Activated T-cell treated with anti-CD3 and anti-CD28 coated beads, Interleukin-2, amount 50 U/mL, for 1 hour (primary cell): ENCODE measurements at regions not wholly inside any gene's neighbourhood (a gene's known extent, or its start where the extent isn't known, plus 50 kb on each side); places are given as distances from the start of the nearest gene placed in this dataset.

ENCODE experiments used
- DNase-seq: peaks from one replicate; pipeline ENCODE4 v3.0.0-alpha.2; 2020

DNA sequence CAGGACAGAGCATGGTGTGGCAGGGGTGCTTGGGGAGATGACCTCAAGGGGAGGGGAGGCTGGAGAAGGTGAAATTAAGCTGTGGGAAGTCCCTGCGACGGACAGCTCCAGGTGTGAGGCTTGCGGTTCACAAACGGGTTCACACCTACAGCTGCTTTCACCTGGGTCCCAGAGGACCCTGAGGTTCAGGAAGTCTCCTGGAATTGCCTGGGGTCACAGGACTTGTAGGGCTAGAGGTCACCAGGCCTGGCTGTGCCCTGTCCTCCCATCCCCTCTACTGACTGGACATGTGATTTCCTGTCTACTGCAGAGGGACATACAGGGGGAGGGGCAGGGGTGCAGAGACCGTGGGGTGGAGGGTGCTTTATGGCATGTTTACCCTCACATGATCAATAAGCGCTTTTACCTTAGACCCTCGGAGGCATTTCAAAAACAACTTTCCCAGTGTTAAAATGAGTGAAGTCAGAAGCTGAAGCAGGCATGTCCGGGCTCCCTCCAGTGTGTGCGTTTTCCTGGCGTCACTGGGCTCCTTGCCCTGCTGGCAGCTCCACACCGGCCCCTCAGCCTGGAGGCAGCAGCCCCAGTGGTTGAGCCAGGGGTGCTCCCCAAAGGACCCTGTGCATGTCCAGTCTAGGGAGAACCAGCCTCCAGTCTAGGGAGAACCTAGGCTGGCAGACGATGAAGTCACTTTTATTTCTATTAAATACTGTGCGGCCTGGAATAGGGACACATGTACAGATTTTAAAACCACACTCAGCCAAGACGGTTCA lies 66.6 kb upstream of the IGFBP3 start:
- no peak for DNase-seq

DNA sequence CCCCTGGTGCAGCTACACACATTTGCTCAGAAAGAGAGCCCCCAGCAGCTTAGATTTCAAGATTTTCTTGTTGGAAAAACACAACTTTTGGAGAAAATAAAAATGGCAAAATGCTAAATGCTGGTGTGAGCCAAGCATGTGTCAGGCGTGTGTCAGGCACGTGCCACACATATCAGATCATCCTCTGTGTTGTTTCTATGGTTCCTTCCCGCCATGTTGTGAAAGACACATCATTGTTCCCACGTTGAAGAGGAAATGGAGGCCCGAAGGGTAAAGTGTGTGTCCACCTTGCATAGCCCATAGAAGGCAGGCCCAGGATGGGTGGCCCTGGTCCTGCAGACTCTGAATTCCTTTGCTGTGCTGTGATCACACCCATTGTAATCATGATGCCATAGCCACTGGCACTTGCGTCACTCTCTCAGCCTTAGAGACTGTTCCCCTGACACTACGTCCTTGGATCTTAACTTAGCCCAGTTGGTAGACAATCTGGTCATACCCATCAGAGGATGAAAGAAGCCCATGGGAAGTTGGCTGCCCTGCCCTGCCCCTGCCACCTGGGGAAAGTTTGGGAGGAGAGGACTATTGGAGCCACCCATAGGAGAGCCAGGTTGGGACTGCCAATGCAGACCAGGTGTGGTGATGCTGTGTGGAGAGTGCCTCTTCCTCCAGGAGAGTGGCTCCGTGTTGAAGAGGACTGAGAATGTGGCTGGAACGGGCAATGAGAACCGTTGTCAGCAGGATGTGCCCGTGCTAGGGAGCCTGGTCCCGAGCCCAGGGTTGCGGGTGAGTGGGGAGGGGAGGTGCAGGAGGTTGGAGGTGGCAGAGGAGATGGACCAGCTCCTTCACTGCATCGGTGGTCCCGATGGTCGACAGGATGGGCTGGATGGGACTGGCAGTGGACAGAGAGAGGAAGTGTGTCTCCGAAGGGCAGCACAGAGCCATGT lies 65.6 kb upstream of the IGFBP3 start:
- DNase-seq: no peak

DNA sequence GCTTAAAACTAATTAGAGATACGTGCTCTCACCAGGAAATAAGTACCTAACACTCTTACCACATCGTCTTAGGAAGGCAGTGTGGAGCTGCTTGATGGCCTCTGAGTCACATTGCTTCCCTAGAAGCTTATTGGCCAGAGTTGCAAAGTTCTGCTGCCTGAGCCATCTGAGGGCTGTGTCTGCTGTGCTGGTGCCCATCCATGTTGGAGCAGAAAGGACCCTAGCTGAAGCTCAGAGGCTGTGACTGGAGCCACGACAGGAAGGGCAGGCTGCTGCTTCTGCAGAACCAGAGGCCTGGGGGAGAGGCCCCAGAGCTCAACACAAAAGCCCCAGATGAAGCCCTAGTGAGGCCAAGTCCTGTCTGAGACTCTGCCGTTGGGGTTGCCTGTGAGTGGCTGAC lies 64.8 kb upstream of the IGFBP3 start:
- DNase-seq: no peak

DNA sequence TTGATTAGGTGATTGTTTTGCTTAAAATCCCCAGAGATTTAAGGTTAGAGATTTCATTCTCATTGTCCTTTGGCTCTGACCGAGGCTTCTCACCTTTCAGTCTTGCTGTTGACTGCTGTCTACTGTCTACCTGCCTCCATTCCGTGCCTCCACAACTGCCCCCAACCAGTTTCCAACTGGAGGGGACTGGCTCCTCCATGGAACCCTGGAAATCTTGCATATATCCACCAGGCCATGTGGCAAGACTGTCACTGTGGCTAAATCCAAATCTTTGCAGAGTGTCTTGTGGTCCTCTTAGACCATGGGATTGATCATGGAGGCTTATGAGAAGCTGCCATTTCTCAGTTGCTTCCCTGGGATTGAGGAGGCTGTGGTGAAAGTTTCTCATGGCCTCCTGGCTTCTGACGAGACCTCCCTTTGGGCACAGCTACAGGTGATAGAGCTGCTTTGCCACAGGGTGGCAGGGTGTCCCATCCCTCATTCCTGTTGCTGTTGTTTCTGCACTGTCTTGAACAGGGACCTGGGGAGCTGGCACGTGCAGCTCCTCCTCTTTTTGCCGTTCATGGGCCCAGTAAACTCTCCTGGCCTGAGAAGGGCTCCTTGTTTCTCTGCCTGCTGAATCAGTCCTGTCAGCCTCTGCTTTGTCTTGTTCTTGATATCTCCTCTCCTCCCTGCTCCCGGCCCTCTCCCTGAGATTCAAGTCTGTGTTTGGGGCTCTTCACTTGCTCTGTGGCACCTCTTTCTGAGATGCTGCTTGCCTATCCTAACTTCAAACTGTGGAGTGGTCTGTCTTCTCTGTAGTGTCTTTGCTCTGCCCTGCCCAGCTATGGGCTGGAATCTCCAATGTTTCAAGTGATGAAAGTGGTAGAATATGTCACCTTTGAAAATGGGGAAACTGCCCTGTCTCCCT lies 63.6 kb upstream of the IGFBP3 start:
- DNase-seq: no peak

DNA sequence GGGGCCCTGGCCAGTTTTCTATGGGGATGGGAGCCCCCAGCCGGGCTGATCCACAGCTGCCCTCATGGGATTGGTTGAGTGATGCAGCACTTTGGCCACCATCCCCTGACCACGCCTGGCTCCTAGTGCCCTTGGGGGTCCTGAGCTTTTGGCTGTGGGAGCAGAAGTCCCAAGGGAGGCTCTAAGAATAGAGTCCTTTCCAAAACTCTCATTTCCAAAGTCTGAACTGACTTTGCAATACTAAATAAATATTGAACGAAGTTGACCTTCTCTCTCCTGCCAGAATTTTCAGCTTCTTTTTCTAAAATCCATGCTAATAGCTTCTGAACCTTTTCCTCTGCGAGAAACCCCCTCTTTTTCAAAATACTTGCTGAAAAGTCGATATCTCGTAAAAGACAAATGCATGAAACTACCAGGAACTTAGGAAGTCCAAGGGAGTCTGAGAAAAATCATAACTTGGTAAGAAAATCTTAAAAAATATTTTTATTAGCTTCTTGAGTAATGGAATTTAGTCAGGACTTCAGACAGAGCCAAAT lies 62.7 kb upstream of the IGFBP3 start:
- no peak for DNase-seq

DNA sequence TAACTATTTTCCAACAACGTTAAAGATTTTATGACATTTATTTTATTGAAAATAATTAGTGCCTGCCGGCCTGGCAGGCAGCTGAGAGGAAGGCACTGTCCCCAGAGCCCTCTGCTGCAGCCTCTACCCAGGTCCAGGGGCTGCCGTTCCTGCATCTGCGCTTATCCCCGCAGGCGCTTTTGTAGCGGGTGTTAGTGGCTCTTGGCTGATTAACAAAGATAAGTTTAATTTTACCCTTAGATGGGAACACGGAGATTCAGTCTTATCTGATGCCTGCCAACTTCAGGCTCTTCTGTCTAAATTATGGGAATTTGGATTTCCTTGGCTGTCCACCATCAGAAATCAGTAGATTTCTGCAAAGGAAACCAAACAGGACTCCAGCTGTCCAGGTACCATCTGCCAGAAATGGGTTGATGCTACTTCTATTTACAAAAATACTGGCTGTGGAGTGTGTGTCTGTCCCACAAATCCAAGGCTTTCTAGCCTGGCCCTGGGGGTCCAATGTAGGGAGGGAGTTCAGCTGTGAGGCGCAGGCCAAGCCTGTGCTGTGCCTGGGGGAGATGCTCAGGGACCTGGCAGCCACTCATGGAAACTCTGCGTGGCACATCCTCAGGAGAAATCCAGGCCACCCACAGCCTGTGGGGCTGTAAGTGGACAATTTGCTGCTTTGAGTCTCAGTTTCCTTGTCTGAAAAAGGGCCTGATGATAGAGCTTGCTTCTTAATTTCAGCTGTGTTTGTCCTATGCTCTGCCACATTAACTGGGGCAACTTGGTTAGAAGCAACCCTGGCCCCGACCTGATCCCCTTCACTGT lies 62.0 kb upstream of the IGFBP3 start:
- DNase-seq: no peak

DNA sequence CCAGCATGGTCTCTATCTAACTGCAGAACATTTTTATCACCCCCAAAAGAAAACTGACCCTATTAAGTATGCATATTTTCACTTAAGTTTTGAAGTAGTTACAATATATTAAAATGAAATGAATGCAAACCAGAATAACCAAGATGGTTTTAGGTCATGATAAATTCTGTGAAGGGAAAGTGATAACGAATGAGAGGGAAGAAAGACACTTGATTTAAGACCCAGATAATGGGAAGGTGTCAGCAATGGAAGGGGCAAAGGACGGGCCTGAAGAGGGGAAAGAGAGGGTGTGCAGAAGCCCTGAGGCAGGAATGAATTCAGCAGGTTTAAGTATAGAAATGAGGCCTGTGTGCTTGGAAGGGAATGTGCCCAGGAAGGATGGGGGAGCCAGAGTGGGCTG lies 61.1 kb upstream of the IGFBP3 start:
- no peak for DNase-seq

DNA sequence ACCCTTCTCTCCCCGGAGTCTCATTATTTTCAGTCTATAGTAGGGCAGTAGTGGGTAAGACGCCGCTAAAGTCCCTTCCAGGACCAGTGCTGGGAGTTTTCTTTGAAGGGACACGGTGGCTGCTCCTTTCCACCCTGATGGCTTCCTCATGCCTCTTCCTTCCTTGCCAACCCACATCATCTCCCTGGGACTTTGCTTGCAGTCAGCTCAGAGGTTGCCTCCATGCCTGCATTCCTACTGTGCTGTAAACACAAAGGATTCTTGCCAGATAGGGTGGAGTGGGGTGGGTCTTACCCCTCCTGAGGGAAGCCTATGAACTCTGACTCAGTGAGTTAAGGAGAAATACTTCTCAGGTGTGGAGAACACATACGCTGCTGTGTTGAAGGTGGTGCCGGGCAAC lies 59.9 kb upstream of the IGFBP3 start:
- DNase-seq: no peak

DNA sequence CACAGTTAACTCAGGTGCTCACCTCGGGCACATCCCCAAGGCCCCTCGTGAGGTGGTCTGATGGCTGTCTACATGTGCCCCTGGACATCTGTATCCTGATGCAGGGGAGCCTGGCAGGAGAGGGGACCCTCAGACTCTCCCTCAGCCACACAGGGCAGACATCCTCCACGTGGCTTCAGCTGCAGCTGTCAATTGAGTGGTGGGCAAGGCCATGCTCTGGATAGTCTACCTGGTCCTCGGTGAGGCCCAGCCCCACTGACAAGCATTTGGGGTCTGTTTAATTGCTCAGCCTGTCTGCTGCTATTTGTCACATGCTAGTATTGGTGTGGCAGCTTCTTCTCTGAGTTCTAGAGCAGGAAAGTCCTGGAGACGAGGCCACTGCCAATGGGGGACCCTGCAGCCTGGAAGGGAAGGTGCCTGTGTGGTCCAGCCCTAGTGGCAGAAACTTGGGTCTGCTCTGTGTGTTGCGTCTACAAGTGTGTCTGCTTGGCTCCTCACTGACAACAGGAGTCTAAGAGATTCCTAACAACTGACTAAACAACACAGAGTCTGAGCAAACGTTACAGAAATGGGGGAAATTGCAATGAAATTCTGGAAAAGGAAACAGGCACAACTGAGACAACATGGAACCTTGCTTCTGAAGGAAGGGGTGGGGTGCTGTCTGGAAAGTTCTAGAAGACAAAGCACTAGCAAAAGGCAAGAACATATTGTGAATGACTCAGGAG lies 59.3 kb upstream of the IGFBP3 start:
- DNase-seq: no peak

DNA sequence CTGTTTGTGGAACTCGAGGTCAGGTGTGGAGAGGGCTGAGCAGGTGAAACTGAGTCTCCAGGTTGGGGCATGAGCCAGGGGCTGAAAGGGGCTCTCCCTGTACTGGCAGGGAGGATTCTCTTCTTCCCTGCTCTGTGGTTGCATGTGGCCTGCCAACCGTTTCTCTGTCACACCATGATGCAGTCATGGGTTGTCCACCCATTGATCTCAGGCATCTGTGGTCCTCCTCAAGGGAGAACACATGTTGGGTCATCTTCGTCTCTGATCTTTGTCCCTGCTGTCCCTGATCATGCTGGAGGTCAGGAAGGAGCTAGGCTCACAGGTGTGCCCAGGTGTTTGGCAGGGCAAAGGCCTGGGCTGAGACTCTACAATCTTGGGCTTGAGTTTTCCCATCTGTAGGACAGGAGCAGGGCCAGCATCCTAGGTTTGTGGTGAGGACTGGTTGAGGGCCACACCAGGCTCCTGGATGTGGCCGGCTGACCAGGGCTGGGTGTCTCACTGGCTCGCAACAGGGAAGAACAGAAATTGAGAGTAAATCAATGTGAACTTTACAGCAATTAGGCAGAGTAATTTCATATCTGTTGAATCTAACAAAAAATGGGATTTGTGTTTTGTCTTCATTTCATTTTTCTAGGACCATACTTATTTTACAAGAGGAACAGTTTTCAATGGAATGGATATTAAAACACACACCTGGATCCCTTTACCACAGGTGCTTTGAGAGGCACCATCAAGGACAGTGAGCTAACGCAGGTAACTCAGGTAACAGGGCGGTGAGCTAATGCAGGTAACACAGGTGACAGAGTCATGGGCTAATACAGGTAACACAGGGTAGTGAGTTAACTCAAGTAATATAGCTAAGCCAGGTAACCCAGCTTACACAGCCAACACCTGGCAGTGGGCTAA lies 58.5 kb upstream of the IGFBP3 start:
- DNase-seq: no peak

DNA sequence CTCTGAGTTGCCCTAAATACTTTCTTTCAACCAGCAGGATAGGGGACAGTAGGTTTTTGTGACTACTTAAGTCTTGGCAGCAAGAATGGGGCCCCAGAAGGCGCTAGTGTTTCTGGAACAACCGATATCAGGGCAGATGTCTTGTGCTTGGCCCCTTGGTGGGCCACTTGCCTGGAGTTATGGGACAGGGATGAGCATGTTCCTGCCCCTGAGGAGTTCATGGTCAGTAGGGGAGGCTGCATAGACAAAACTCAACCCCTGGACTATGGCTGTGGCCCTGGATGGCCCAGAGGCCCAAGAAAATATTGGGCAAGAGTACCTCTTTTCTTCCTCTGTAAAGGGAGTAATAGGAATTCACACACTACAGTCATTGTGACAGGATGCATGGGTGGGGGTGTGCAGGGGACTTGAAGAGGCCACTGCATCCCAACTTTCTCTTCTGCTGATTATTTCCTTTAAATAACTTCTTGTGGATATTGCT lies 57.7 kb upstream of the IGFBP3 start:
- no peak for DNase-seq

DNA sequence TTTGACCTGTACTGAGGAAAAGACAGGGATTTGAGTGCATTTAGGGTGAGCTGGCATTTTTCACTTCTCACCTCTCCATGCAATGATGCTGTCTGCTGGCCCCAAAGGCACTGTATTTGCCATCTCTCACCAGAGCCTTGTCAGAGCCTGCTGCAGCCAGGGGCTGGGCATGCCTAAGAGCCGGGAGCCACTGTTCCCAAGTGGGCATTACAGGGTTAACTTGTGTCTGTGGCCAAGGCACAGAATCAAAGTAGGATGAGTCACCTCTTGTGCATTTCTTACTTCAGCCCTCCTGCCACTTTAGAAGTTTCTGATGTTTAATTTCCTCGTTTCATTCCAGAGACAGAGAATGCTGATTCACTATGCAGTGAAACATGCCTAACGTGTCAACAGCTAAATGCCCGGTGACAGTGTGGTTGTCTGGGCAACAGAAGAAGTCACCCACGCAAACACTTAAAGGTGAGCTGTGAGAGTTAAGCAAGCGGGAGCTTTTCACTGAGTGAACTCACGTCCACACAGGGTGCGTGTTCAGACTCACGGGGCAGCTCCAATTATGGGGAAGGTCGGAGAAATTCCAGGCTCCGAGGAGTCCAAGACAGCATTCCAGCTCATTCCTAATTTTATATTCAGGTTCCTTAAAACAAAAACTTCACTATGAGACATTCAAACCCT lies 57.1 kb upstream of the IGFBP3 start:
- DNase-seq: no peak

DNA sequence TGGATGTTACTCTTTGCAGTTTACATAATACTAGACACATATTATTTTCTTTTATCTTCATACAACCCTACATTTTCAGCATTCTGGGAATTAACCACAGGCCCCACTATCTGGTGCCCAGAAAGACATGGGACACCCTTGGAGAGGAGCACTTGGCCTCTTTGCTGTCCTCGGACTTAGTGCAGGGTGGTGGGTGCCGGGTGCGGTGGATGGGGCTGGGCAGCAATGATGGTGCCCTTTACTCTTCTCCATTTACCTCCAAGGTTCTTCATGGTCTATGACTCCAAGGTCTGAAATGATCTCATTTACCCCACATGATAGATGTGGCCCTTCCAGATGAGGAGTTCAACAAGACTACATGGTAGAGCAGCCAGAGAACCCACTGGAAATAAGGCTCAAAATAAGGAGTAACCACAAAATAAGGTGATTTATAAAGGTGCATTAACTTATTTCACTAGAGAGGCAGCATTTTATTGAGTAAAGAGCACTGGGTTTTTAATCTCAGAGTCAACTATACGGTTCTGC lies 56.2 kb upstream of the IGFBP3 start:
- DNase-seq: no peak

DNA sequence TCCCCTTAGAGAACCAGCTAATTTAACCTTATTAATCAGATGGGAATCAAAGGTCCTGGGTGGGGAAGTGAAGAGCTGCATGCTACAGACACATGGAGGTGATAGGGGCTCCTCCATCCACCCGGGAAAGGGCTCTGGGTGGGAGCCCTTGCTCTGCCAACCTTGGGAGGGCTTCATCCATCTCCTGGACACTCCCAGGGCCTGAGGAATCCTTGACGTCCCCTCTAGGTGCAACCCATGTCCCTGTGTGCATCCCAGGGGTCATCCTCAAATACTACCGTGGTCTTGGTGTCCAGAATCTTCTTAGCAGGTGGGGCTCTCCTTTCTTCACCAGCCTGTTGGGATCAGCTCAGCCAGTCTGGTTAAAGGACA lies 55.4 kb upstream of the IGFBP3 start:
- no peak for DNase-seq

DNA sequence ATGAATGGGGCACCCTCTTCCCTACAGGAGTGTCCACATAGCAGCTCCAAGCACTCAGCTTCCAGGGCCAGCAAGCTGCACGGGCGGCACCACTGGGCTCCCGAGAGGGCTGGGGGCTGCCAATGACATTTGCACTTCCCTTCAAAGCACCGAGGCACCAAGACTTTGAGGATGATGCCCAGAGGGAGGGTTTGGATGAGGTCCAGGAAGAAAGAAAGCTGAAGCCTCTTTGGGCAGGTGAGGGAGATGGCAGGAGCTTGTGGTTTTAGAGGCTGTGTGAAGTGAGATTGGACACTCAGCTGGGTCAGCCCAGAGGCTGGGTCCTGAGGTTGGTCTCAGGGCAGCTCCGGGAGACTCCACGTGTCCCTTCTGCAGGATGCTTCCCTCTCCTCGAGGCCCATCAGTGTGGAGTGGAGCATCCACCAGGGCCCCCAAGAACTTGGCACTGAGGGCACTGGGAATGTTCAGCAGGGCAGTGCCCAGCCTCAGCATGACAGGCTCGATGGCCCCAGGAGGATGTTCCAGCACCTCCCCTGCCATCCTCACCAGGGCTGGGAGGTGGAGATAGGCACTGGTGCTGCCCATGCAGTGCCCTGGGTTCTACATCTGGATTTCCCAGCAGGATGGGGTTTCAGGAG lies 54.9 kb upstream of the IGFBP3 start:
- DNase-seq: no peak

DNA sequence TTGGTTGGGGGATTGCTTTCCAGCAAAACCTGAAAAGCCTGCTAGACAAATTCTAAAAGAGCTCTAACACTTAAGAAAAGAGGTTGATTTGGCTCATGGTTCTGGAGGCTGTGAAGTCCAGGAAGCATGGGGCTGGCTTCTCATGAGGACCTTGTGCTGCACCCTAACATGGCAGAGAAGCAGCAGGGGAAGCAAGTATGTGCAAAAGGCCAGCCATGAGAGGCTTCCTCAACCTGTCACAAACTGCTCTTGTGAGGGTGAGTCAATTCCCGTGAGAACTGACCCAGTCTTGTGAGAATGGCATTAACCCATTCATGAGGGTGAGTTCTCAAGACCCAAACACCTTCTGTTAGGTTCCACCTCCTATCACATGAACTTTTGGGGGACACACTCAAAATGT lies 54.3 kb upstream of the IGFBP3 start:
- no peak for DNase-seq

DNA sequence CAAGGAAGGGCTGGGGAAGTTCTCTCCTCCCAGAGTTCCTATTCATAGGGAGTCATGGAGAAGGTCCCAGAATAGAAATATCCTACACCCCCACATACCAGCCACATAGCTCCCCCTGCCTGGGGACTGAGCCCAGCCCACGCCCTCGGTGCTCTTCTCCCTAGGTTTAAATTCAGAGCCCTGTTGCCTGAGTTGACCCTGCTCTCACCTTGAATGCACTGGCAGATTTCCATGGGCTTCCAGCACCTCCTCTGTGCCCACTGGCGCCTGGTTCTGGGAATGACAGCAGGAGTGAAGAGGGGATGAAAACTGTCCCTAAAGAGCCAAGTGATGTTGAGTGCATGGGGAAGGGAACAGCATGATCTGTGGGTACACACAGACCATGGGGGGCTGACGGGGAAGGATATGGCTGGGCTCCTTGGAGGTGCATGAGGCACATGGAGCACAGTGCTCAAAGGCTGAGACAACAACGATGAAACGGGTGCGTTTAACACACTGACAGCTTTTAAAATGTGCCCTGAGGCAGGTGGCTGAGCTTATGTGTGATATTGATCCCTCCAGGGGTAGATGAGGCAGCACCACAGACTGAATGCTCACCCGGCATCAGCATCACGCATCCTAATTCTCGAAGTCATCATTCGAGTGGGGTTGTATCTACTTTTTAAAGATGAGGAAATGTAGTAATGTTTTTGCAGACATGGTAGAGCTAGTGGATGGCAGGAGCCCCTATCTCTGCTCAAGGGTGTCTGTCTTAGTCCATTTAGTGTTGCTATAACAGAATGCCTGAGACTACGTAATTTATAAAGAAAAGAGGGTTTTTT lies 53.7 kb upstream of the IGFBP3 start:
- no peak for DNase-seq
